Body of pancreas (tissue), 4 donors: ENCODE measurements at regions not wholly inside any gene's neighbourhood (a gene's known extent, or its start where the extent isn't known, plus 50 kb on each side); places are given as distances from the start of the nearest gene placed in this dataset.

ENCODE experiments used
- CTCF ChIP-seq, 7 experiments: fragments of 450-650 bp in 4 of 7; fragments of 200-600 bp in 3 of 7; sonication (generic) in 3 of 7; IDR thresholded peaks; one replicate each; pipeline ENCODE4 v1.5.1; 2016 to 2019; ENCODE audit warnings: antibody characterized with exemption in 7 of 7
- POLR2A ChIP-seq, 3 donors: fragments of 450-650 bp; IDR thresholded peaks; one replicate each; pipeline ENCODE4 v1.6.1; 2016; ENCODE audit warnings: antibody characterized with exemption in 3 of 3, mild to moderate bottlenecking in 2 of 3

GRCh38 chr20:60361761-60362395 is 403.7 kb downstream of the CDH26 start:
- TF ChIP-seq CTCF (IDR thresholded peaks at IDR 0.05) (no peak), POLR2A (IDR thresholded peaks at IDR 0.05) (no peak)
